Nephron progenitor cell (in vitro differentiated cells): ENCODE measurements at regions not wholly inside any gene's neighbourhood (a gene's known extent, or its start where the extent isn't known, plus 50 kb on each side); places are given as distances from the start of the nearest gene placed in this dataset.

ENCODE experiments used
- DNase-seq: peaks from one replicate; pipeline ENCODE4 v3.0.0; 2021
- H3K27ac Mint-ChIP-seq: 2 replicates; pipeline ENCODE4 v1.8.0; 2021; ENCODE audit warnings: mild to moderate bottlenecking, moderate library complexity, mixed read lengths
- H3K27me3 Mint-ChIP-seq: 2 replicates; pipeline ENCODE4 v1.8.0; 2021; ENCODE audit warnings: mild to moderate bottlenecking, low read depth, mixed read lengths; ENCODE audit not compliant: poor library complexity
- H3K36me3 Mint-ChIP-seq: 2 replicates; pipeline ENCODE4 v1.8.0; 2021; ENCODE audit warnings: low read depth, mixed read lengths
- H3K4me1 Mint-ChIP-seq: 2 replicates; pipeline ENCODE4 v1.8.0; 2021; ENCODE audit warnings: mixed read lengths
- H3K4me3 Mint-ChIP-seq: 2 replicates; pipeline ENCODE4 v1.8.0; 2021; ENCODE audit warnings: mild to moderate bottlenecking, moderate library complexity, mixed read lengths
- H3K9me3 Mint-ChIP-seq: 2 replicates; pipeline ENCODE4 v1.8.0; 2021; ENCODE audit warnings: mild to moderate bottlenecking, moderate library complexity, mixed read lengths
- CTCF ChIP-seq: fragments of 200-600 bp; sonication (generic); IDR thresholded peaks from 2 replicates; pipeline ENCODE4 v1.5.0; 2021; ENCODE audit warnings: antibody characterized with exemption

GRCh38 chr7:106464651-106465050 lies 179.9 kb upstream of the NAMPT start:
- H3K27me3 Mint-ChIP-seq = no peaks in the 10 kb centered on the region

GRCh38 chr7:106463851-106464611 lies 179.2 kb upstream of the NAMPT start:
- Mint-ChIP-seq H3K27ac (no peak overlapping the region), H3K4me3 (no peak overlapping the region), H3K9me3 (peaks cover 3% of the 10 kb centered on the region), H3K36me3 (no peaks in the 10 kb centered on the region), H3K4me1 (peaks cover 5% of the 10 kb centered on the region), H3K27me3 (no peaks in the 10 kb centered on the region)
- no peak for TF ChIP-seq CTCF
- DNase-seq = no peak

More at GRCh38 chr7:106464651-106465050, 179.9 kb upstream of the NAMPT start:
- Mint-ChIP-seq H3K4me3 (no peak overlapping the region), H3K4me1 (peaks cover 5% of the 10 kb centered on the region), H3K27ac (no peak overlapping the region), H3K9me3 (peaks cover 3% of the 10 kb centered on the region), H3K36me3 (no peaks in the 10 kb centered on the region)
- no peak for TF ChIP-seq CTCF
- DNase-seq = no peak

GRCh38 chr7:106462914-106463482 lies 178.2 kb upstream of the NAMPT start:
- no peak overlapping the region for H3K27ac Mint-ChIP-seq
- no peaks in the 10 kb centered on the region for H3K27me3 Mint-ChIP-seq
- H3K4me1 Mint-ChIP-seq = peaks cover 5% of the 10 kb centered on the region
- no peak for TF ChIP-seq CTCF
- H3K9me3 Mint-ChIP-seq = peaks cover 14% of the 10 kb centered on the region
- H3K4me3 Mint-ChIP-seq = no peak overlapping the region
- H3K36me3 Mint-ChIP-seq = peaks cover 10% of the 10 kb centered on the region
- no peak for DNase-seq

GRCh38 chr7:106462365-106462859 lies 177.6 kb upstream of the NAMPT start:
- peak; percentile 38 for TF ChIP-seq CTCF
- DNase-seq = no peak
- Mint-ChIP-seq H3K4me3 (no peak overlapping the region), H3K9me3 (peaks cover 17% of the 10 kb centered on the region), H3K27me3 (no peaks in the 10 kb centered on the region), H3K4me1 (peaks cover 5% of the 10 kb centered on the region), H3K36me3 (peaks cover 11% of the 10 kb centered on the region), H3K27ac (no peak overlapping the region)

- no peak overlapping the region for H3K4me3 Mint-ChIP-seq
- peaks cover 29% of the 10 kb centered on the region for H3K9me3 Mint-ChIP-seq
- no peak for DNase-seq
- no peak for TF ChIP-seq CTCF
- peaks cover 11% of the 10 kb centered on the region for H3K36me3 Mint-ChIP-seq
- no peak overlapping the region for H3K27ac Mint-ChIP-seq
- peaks cover 5% of the 10 kb centered on the region for H3K4me1 Mint-ChIP-seq
- H3K27me3 Mint-ChIP-seq = no peaks in the 10 kb centered on the region
These were observed 176.0 kb upstream of the NAMPT start for GRCh38 chr7:106460792-106461254.
